A172 (cell line): ENCODE measurements at regions not wholly inside any gene's neighbourhood (a gene's known extent, or its start where the extent isn't known, plus 50 kb on each side); places are given as distances from the start of the nearest gene placed in this dataset.
"Not testable (repeated sequence)": the region's sequence is repeated elsewhere in the genome, so short reads cannot be mapped to it uniquely, and the experiment has no call there.

Source experiments
- DNase-seq: peaks from one replicate; pipeline ENCODE4 v3.0.0-alpha.2; 2015; ENCODE audit warnings: low spot score

DNA sequence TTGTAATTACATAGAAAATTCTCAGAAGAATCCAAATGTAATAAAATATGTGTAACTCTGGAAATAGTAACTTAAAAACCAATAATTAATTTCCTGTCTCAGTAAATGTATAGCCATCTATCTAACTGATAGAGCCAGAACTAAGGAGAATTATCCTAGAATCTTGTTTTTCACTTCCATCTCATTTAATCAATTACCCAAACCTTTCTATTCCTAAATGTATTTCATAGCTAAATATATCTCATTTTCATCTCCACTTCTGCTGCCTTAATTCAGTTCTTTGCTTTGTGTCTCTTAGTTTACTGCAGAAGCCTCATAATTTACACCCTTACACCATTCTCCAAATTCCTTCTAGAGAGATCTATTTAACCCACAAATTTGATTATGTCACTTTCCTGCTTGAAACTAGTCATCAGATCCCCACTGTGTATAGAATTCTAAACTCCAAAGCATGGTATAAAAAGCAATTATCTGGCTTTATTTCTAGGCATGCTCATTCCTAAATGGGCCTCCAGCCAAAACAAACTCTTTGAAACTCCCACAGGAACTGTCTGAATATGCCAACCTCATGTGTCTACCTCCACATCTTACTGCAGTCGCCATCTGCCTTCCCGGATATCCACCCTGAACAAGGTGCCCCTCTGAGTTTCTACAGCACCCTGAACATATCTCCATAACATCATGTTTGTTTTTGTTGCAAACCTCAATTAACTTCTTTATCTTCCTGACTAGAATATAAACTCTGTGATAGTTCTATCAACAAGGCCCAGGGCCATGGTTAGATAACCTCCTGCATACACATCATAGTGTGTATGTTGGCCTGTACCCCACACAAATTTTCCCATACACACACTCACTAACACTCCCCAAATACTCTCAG lies 70.5 kb upstream of the ADTRP start:
- peak; percentile 79 for DNase-seq

DNA sequence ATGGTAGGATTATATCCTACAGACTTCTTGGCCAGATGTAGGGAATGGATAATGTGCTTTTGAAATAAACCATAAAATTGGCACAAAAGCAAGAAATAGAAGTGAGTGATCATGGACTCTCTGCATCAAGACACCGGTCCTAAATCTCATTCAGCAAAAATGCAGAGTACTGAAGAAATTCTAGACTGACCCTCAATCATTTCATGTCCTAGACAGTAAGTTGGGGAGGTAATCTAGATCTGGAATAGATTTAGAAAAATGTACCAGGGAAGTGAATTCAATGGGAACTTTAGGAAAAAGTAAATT lies 69.7 kb upstream of the ADTRP start:
- no peak for DNase-seq

DNA sequence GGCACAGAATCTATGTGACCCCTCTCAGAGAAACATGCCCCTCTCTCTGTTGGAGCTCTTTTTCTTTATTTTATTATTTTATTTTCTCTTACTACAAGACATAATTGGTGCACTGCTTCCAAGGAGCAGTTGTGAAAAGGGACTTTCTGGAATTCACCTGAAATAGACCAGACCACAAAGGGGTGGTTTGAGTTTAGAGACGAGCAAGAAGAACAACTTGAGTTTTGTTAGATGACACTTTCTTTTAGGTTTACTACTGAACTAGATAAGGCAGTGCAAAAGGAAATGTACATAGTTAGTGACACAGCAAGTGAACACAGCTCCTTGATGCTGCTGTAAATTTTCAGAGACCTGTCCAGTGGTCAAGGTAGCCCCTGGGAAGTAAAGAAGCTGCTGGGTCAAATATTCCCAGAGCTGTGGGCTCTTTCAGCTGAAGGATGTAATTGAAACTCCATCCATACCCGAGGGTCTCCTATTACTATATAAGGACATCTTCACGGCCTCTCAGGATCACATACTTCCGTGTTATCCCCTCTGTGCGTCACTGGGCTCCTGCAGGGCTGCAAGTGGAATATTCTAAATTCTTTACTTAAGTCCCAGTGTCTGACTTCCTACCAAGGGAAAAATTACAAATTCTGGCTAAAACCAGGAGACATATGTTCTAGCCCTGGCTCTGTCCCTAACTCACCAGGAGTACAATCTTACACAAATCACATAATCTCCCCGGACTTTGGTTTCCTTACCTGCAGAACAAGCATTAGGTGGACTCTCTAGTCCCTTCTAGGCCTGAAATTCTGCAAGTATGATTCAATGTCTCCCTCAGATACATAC lies 69.1 kb upstream of the ADTRP start:
- DNase-seq = peak; percentile 21

DNA sequence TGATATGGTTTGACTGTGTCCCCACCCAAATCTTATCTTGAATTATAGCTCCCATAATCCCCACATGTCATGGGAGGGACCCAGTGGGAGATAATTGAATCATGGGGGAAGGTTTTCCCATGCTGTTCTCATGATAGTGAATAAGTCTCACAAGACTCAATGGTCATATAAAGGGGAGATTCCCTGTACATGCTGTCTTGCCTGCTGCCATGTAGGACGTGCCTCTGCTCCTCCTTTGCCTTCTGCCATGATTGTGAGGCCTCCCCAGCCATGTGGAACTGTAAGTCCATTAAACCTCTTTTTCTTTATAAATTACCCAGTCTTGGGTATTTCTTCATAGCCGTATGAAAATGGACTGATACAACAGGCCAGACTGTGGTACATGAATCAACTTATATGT lies 68.5 kb upstream of the ADTRP start:
- not testable (repeated sequence) for DNase-seq

- DNase-seq = no peak
Observed at GRCh38 chr6:11845664-11846577, 67.3 kb upstream of the ADTRP start.

DNA sequence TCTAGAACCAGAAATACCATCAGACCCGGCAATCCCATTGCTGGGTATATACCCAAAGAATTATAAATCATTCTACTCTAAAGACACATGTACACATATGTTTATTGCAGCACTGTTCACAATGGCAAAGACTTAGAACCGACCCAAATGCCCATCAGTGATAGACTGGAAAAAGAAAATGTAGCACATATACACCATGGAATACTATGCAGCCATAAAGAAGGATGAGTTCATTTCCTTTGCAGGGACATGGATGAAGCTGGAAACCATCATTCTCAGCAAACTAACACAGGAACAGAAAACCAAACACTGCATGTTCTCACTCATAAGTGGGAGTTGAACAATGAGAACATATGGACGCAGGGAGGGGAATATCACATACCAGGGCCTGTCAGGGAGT lies 64.2 kb upstream of the ADTRP start:
- not testable (repeated sequence) for DNase-seq

DNA sequence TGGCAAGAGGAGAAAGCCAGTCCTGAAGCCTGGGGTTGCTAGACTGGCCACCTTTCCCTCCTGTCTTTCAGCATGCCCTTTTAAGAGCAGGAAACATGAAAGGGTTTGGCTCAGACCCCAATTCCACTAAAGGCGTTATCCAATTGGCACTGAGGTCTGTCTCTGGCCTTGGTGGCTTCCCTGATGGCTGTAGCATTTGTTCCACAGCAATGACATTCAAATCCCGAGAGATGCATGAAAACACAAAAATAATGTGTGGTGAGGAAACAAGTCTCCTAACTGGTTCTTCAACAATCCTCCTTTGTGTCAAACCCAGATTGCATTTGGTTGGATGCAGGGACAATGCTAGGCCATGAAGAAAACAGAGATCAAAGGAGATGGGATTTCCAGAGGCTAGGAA lies 56.5 kb upstream of the ADTRP start:
- no peak for DNase-seq

DNA sequence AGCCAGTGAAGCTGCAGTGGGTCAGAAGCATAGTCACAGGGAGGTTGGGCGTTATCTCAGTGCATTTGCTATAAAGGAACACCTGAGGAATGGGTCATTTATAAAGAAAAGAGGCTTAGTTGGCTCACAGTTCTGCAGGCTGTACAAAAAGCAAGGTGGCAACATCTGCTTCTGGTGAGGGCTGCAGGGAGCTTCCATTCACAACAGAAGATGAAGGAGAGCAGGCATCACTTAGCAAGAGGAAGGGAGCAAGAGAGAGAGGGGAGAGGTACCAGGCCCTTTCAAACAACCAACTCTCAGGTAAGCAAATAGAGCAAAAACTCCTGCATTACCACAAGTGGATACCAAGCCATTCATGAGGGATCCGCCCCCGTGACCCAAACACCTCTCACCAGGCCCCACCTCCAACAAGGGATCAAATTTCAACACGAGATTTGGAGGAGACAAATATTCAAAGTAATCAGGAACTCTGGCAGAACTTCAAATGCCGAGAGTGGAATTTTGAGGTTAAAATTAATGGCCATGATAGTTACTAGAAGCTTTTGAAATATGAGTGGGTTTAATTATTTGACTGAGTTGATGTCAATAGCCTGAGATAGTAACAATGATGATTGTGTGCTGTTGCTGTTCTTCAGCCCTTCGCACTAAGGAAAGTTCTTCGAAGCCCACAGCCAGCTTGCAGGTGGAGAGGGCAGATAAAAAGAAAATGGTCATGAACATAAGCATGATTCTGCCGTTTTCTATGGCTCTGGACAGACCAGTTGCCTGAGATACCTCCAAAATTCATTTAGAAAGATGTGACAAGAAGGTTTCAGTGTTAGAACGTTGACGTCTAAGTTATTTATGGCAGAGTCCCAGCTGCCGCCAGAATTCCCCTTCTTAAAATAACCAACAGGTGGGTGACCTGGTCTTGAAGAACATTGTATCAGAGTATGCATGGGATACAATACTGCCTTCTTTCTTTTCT lies 55.3 kb upstream of the ADTRP start:
- DNase-seq = no peak

- DNase-seq = no peak
Observed at GRCh38 chr6:11831653-11832052, 53.0 kb upstream of the ADTRP start.

GRCh38 chr6:11830520-11830919 lies 51.9 kb upstream of the ADTRP start:
- no peak for DNase-seq

- no peak for DNase-seq
Observed at GRCh38 chr6:11830105-11830504, 51.5 kb upstream of the ADTRP start.

GRCh38 chr6:11828262-11828870 lies 49.8 kb upstream of the ADTRP start:
- no peak for DNase-seq
